NAMALWA (cell line): ENCODE measurements at regions not wholly inside any gene's neighbourhood (a gene's known extent, or its start where the extent isn't known, plus 50 kb on each side); places are given as distances from the start of the nearest gene placed in this dataset.

Source experiments
- DNase-seq: peaks from one replicate; pipeline ENCODE4 v3.0.0-alpha.2; 2015; ENCODE audit warnings: low spot score

GRCh38 chr15:47405365-47406162 lies 311.7 kb upstream of the SEMA6D start:
- no peak for DNase-seq

GRCh38 chr15:47407692-47408091 lies 309.6 kb upstream of the SEMA6D start:
- DNase-seq, result no peak

DNA sequence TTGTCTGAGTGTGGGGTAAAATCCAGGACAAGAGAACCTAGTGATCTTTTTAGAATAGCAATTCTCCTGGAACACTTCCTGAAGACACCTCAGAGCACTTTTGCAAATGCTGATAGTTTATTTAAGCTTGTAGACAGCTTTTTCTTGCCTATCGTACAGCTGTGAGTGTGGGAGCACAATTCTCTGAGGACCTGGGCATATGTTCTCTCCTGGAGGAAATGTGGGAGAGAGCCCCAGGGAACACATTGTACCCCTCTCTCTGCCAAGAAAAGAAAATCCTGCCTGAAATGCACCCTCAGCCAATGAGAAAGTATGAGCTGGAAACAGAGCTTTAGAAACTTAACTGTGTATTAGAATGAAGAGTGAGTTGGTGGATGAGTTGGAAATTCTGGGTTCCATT lies 308.3 kb upstream of the SEMA6D start:
- DNase-seq, result no peak

- DNase-seq, result no peak
These were observed 307.7 kb upstream of the SEMA6D start for GRCh38 chr15:47409600-47409999.

- DNase-seq, result no peak
These were observed 307.1 kb upstream of the SEMA6D start for GRCh38 chr15:47410247-47410646.

DNA sequence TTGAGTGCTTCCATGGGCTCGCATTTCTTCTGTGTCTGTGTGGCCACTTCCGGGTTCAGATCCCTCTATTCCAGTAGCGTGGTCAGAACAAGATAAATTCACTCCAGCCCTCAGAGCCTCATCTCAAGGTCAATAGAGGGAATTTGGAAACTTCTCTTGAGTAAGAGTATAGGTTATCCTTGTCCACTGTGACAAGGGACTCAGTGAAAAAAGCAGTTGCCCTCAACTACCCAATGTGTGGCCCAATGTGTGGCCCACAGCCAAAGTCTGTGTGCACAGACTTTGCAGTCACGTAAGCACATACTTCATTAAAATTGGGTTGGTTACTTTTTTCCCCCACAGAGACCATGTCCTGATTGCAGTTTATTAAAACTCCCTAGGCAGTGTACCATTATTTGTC lies 305.6 kb upstream of the SEMA6D start:
- DNase-seq, result no peak

DNA sequence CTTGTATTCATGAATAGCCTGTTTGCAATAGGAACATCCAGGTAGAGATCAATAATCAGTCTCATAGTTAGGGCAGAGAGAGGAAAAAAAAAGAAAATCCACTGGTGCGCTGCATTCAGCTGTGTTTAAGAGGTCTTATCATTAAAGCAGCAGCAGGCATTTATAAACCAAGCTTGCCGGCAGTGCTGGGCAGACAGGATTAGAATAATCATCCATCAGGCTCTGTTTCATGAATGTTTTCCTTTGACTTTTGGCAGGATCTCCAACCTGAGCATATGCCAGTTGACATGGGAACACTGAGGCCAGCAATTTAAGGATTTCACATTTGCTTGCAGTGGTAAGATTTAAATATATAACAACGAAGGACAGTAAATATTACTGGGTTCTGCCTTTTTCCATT lies 305.2 kb upstream of the SEMA6D start:
- no peak for DNase-seq

DNA sequence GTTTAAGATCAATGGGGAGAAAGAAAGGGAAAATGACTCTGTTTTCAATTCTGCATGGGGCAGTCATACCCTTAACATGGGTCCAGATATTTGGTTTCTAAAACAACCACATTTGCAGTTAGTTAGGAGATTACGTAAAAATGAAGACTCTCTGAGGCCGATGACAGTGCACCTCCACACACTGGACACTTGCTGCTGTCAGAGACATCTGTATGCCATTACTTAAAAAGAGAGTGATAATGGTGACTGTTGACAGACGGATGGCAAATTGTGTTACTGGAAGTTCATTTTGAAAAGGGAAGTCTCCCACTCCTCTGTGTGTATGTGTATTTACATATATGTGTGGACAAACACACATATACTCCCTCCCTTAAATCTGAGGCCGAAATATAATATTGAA lies 304.5 kb upstream of the SEMA6D start:
- DNase-seq, result no peak

DNA sequence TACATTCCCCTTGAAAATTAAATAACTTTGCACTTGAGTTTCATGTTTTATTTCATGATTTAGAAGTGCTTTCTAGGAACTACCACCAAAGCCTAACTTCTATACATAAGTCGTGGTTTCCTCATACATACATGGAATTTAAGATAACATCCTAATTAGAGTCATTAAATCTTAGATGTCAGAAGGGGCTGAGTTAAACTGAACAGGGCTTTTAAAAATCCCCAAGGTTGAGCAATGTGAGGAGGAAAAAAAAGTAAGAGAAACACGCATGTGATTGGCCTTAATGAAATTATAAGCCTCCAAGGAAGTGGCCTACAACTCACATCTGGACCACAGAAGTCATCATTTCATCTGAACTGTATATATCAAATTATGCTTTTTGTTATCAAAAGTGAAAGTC lies 303.1 kb upstream of the SEMA6D start:
- DNase-seq, result no peak

- no peak for DNase-seq
These were observed 301.8 kb upstream of the SEMA6D start for GRCh38 chr15:47415539-47415971.

DNA sequence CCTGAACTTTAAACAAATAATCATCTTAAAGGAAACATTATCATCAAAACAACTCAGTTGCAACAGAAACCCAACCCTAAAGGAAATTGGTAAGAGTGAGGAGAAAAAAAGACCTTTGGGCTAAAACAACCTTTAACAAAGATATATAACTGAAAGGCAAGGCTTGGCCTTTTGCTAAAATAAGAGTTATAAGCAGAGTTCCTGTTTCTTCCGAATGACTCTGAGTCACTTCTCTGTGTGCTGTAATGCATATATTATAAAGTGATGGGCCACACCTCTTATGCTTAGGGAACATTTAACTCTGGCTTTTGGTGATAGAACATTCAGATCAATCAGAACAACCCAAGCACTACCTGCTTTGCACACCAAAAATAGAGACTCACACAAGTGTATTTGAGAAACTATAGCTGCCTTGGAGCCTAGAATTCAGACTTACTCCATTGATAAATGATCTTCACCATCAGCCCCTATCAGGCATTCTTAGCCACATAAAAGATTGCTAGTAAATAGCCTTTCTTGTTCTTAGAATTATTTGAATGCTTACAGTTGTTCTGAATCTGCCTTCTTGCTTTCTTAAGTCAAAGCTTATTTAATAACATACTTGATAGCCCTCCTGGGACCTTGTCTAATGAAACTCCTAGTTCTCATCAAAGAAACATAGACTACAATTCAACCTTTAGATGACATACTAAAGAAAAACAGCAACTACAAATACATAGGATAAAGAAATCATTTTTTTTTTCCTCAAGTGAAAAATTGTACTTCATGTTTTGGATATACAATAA lies 294.2 kb upstream of the SEMA6D start:
- no peak for DNase-seq

- DNase-seq, result no peak
These were observed 289.8 kb upstream of the SEMA6D start for GRCh38 chr15:47427463-47427862.

DNA sequence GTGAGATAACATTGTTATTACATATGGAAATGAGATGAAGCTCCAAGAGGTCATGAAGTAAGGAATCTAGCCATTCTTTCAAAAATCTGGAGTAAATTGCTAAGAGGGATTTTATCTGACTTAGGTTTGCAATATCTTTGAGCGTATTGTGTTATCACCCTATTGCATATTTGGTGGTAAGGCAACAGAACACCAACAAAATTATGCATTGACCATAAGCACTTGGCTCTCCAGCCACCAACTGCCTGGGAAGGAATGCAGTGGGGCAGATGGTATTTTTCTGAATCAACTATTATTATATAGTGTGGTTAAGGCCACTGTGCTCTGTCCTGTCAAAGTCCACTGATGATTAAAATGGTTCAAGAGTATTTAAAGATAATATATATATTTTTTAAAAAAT lies 287.9 kb upstream of the SEMA6D start:
- DNase-seq, result no peak

DNA sequence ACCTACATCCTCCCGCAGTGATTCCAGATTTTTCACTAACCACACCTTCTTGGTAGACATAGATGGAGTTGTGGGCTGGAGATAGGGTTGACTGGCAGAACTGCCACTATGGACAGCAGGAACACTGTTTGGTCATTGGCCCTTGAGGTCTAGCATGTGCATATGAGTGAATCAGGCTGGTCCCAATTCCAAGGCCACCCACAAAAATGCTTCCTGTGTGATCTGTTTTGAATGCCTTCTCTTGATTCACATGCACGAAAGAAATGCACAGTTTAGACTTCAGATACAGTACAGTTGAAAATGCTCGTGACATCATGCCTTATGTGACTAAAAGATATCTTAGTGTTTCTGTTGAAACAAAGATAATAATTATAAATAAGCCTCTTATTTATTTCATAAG lies 285.8 kb upstream of the SEMA6D start:
- DNase-seq, result no peak

DNA sequence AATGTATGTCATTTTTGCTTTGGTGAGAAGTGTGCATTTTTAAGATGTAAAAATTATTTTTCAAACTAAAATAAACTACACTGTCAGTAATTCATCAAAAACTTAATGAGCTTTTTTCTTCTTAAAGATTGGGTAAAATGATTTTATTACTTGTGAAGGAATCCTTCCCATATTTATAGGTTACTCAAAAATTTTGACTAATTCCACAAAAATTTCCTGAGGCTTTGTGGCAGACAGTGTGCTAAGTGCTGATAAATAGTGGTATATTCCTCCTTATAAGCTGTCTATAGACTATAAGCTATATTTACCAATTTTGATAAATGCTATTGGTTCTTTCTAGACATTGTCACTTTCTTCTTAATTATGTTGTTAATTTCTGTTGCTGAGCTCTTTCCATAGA lies 284.5 kb upstream of the SEMA6D start:
- DNase-seq, result no peak

GRCh38 chr15:47434596-47434995 lies 282.7 kb upstream of the SEMA6D start:
- no peak for DNase-seq

DNA sequence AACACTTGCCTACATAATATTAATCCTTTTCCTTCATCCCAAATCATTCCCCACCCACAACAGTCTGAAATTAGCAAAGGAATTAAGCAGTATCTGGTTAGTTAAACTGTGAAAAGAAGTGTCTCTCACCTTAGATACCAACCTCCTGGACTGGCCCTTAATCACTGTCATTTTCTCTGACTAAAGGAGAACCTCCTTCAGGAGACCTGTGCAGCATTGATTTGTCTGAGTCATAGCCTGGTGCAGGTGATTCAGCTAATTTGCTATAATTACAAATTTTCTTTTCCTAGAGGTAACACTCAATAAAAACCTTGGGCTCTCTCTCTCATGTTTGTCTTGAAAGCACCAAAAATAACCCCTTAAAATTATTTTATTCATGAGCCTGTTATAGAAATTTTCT lies 279.8 kb upstream of the SEMA6D start:
- no peak for DNase-seq

DNA sequence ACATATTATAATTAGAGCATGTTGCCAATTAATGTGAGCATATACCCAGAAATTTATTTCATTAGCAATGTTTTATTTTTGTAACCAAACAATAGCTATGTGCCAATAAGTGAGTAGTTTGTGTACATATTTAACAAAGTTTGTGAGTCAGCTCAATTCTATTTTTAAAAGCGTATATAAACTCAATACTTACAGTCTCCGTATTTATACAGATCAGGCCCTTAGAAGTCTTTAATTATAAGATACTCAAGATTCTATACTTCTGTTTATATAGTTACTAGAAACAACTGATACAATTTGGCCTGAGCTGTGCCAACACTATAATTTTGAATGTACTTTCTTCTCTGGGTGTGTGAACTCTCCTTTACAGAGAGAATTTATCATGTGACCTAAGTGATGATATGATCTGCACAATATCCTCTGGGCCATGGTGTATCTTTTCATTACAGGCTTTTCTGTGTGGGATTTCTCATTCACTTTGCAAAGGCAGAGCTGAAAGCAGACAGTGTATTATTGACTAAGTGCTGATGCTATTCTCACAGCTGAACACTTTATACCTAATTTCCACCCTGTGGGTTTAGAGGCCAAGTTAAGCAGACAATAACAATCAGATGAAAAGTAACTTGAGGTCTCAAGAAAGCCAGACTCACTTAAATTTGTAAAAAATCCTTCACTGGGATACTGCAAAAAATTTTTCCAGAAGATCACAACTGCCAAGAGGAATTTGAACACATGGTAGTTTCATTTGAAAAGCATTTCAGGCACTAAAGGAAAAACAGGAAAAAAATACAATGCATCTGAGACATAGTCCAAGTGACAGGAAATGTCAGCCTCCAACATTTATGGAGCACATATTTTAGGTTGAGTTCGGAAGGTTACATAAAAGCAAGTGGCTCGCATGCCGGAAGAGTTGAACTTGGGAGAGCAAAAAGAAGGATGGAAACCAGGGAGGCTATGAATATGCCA lies 277.9 kb upstream of the SEMA6D start:
- no peak for DNase-seq

- no peak for DNase-seq
These were observed 274.9 kb upstream of the SEMA6D start for GRCh38 chr15:47442371-47442770.

- DNase-seq, result no peak
These were observed 273.5 kb upstream of the SEMA6D start for GRCh38 chr15:47443839-47444238.

GRCh38 chr15:47445723-47446392 lies 271.4 kb upstream of the SEMA6D start:
- no peak for DNase-seq
